ENCODE measurements at regions not wholly inside any gene's neighbourhood (a gene's known extent, or its start where the extent isn't known, plus 50 kb on each side); places are given as distances from the start of the nearest gene placed in this dataset.

DNA sequence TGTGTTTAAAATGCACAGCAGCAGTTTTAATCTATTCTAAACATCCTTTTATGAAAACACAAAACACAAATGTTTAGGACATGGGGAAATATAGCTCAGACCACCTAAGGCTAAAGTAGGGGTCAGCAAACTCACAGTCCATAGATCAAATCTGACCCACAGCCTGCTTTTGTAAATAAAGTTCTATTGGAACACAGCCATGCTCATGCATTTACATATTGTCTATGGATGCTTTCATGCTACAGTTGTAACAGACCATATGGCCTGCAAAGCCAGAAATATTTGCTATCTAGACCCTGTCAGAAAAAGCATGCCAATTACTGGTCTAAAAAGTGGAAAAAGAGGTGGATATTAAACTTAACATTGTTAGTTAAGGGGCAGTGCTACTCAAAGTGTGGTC is 1105.4 kb upstream of the KLHL29 start (continued):
- TF ChIP-seq TCF7L2 (IDR thresholded peaks at IDR 0.05; ENCODE audit: borderline replicate concordance, extremely low read depth, insufficient read depth, insufficient read length) (no peak), RAD21 (IDR thresholded peaks at IDR 0.05; ENCODE audit: low read depth) (no peak), ELF1 (IDR thresholded peaks at IDR 0.05; ENCODE audit: borderline replicate concordance, low read depth) (no peak), EZH2phosphoT487 (IDR thresholded peaks at IDR 0.05; ENCODE audit: borderline replicate concordance) (no peak), ZNF274 (IDR thresholded peaks at IDR 0.05; ENCODE audit: low read depth, low read length) (no peak), SRF (IDR thresholded peaks at IDR 0.05; ENCODE audit: low read depth) (no peak), JUND (IDR thresholded peaks at IDR 0.05) (no peak)
- TF ChIP-seq, protein P1, sequence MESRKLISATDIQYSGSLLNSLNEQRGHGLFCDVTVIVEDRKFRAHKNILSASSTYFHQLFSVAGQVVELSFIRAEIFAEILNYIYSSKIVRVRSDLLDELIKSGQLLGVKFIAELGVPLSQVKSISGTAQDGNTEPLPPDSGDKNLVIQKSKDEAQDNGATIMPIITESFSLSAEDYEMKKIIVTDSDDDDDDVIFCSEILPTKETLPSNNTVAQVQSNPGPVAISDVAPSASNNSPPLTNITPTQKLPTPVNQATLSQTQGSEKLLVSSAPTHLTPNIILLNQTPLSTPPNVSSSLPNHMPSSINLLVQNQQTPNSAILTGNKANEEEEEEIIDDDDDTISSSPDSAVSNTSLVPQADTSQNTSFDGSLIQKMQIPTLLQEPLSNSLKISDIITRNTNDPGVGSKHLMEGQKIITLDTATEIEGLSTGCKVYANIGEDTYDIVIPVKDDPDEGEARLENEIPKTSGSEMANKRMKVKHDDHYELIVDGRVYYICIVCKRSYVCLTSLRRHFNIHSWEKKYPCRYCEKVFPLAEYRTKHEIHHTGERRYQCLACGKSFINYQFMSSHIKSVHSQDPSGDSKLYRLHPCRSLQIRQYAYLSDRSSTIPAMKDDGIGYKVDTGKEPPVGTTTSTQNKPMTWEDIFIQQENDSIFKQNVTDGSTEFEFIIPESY (IDR thresholded peaks at IDR 0.05; ENCODE audit: extremely low read depth, insufficient replicate concordance, low read length): no peak
- TF ChIP-seq, protein P2, sequence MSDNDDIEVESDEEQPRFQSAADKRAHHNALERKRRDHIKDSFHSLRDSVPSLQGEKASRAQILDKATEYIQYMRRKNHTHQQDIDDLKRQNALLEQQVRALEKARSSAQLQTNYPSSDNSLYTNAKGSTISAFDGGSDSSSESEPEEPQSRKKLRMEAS (IDR thresholded peaks at IDR 0.05): no peak

DNA sequence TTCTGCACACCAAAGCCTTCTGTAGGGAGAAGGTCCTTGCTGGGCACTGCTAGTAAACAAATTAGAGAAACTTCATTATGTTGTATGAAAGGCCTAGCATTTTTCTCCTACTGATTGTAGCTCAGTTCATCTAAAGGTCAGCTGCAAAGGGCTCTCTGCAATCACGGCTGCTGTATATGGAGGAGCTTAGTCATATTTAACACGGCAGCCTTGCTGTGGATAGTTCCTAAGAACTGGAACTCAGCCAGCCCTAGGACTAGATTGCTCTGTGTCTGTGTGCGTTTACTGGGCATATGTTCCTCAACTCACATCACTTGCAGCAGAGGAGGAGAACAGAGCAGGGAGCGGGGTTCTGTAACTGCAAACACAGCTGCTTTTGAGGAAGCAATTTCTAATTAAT is 1103.9 kb upstream of the KLHL29 start:
- no peaks in the 10 kb centered on the region for H3K9me2 ChIP-seq (ENCODE audit: insufficient read depth)
- intact Hi-C loops (cut with micrococcal nuclease): no loop called here
- TF ChIP-seq EGR1 (IDR thresholded peaks at IDR 0.05; ENCODE audit: low read depth) (no peak), SIN3A (IDR thresholded peaks at IDR 0.05; ENCODE audit: low read depth) (no peak), ZNF274 (IDR thresholded peaks at IDR 0.05; ENCODE audit: low read depth, low read length) (no peak), YY1 (IDR thresholded peaks at IDR 0.05; ENCODE audit: extremely low read depth, insufficient replicate concordance, low read depth, low read length) (no peak), RAD21 (IDR thresholded peaks at IDR 0.05; ENCODE audit: low read depth) (no peak), CEBPB (IDR thresholded peaks at IDR 0.05; ENCODE audit: low read depth) (no peak)
- TF ChIP-seq, protein P3, sequence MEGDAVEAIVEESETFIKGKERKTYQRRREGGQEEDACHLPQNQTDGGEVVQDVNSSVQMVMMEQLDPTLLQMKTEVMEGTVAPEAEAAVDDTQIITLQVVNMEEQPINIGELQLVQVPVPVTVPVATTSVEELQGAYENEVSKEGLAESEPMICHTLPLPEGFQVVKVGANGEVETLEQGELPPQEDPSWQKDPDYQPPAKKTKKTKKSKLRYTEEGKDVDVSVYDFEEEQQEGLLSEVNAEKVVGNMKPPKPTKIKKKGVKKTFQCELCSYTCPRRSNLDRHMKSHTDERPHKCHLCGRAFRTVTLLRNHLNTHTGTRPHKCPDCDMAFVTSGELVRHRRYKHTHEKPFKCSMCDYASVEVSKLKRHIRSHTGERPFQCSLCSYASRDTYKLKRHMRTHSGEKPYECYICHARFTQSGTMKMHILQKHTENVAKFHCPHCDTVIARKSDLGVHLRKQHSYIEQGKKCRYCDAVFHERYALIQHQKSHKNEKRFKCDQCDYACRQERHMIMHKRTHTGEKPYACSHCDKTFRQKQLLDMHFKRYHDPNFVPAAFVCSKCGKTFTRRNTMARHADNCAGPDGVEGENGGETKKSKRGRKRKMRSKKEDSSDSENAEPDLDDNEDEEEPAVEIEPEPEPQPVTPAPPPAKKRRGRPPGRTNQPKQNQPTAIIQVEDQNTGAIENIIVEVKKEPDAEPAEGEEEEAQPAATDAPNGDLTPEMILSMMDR (IDR thresholded peaks at IDR 0.05 in 2 of 3, conservative IDR thresholded peaks at IDR 0.05 in 1 of 3; ENCODE audit: borderline replicate concordance in 1 of 3, insufficient read depth in 1 of 3, low read depth in 2 of 3, low read length in 2 of 3): no peak
- TF ChIP-seq, protein P2 (IDR thresholded peaks at IDR 0.05): no peak
- TF ChIP-seq, protein P1 (IDR thresholded peaks at IDR 0.05; ENCODE audit: extremely low read depth, insufficient replicate concordance, low read length): no peak
- no peak overlapping the region for H3K4me3 ChIP-seq (replicated peaks in 1 of 2; ENCODE audit: low read depth in 1 of 2, low read length in 2 of 2)
- H3K9ac ChIP-seq (ENCODE audit: low read length): no peak overlapping the region
- peaks cover 15 to 20% of the 10 kb centered on the region in 2 experiments; a peak in 2 of 4 replicates for H3K9me3 ChIP-seq (ENCODE audit: control insufficient read depth in 1 of 2, insufficient read depth in 1 of 2, low read depth in 1 of 2, low read length in 2 of 2)
- no peaks in the 10 kb centered on the region for H3K36me3 ChIP-seq (ENCODE audit: control insufficient read depth in 1 of 2, insufficient read depth in 2 of 2, low read length in 2 of 2)
- ChIA-PET CTCF (no interaction called here), POLR2A (no interaction called here), RAD21 (ENCODE audit: low non-redundant PET in 1 of 2, low total read pairs in 2 of 2, uncharacterized antibody in 2 of 2, unreplicated experiment in 2 of 2) (no interaction called here)
- no peaks in the 10 kb centered on the region for H4K20me1 ChIP-seq (ENCODE audit: insufficient read depth)
- no peaks in the 10 kb centered on the region for H3K27me3 ChIP-seq (ENCODE audit: insufficient read depth, low read length)
- no peak overlapping the region for H3K27ac ChIP-seq (ENCODE audit: low read depth, low read length)
- ATAC-seq (no peak), DNase-seq (ENCODE audit: low read depth, low spot score) (no peak)
- no peaks in the 10 kb centered on the region for H3K4me1 ChIP-seq (ENCODE audit: control insufficient read depth in 1 of 2, insufficient read depth in 2 of 2, low read length in 2 of 2)
- no peak overlapping the region for H3K4me2 ChIP-seq (ENCODE audit: low read length)
- no TSS peak for BruUV-seq (replicated peaks)
- H2AFZ ChIP-seq (ENCODE audit: low read depth, low read length, poor library complexity, severe bottlenecking): no peak overlapping the region
- H3K79me2 ChIP-seq (ENCODE audit: insufficient read depth, low read length): no peaks in the 10 kb centered on the region
